ENCODE measurements at regions not wholly inside any gene's neighbourhood (a gene's known extent, or its start where the extent isn't known, plus 50 kb on each side); places are given as distances from the start of the nearest gene placed in this dataset.
A peak's percentile ranks its signal among the peaks of the same experiment; 100 is the strongest.

DNA sequence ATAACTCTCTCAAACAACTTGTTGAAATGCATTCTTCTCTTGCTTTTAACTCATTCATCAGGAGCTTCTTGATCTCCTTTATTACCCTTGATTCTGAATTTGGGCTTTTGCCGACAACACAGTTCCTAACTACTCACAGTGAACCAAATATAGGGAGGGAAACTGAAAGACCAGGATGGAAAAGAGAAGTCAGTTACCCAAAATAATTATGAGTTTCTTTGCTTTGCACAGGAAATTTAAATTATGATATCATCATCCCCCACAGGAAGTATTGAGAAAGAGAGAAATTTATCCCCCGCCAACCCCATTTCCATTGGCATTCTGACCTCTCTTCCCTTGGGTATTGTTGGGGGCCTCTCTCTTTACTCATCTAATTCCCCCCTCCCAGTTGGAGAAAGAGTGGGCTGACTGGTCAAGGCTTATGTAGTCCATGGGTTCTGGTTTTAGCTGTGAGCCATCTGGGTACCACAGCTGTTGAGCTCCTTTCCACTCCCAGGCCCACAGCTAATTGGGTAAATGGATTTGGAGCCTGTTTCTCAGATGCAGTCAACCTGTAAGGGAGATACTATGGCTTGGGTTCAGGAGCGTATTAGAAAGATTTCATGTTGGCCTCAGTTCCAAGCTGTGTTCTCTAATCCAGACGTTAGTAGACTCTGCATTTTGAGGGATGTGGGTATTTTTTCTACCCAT lies 109.0 kb downstream of the FZD1 start:
- 57% methylated on average over 4 of the region's 4 CpGs for WGBS, 2 donors
- H3K27me3 ChIP-seq, result no peaks in the 10 kb centered on the region
- intact Hi-C loops (cut with DNase I), result no loop called here
- no peaks in the 10 kb centered on the region for H3K36me3 ChIP-seq
- no peak for TF ChIP-seq POLR2A (IDR thresholded peaks at IDR 0.05)
- TF ChIP-seq EP300 (IDR thresholded peaks at IDR 0.05), result no peak
- DNase-seq, result no peak
- no peaks in the 10 kb centered on the region for H3K9me3 ChIP-seq
- no peak overlapping the region for H3K4me3 ChIP-seq
- H3K27ac ChIP-seq, result no peak overlapping the region
- H3K4me1 ChIP-seq, result no peaks in the 10 kb centered on the region

DNA sequence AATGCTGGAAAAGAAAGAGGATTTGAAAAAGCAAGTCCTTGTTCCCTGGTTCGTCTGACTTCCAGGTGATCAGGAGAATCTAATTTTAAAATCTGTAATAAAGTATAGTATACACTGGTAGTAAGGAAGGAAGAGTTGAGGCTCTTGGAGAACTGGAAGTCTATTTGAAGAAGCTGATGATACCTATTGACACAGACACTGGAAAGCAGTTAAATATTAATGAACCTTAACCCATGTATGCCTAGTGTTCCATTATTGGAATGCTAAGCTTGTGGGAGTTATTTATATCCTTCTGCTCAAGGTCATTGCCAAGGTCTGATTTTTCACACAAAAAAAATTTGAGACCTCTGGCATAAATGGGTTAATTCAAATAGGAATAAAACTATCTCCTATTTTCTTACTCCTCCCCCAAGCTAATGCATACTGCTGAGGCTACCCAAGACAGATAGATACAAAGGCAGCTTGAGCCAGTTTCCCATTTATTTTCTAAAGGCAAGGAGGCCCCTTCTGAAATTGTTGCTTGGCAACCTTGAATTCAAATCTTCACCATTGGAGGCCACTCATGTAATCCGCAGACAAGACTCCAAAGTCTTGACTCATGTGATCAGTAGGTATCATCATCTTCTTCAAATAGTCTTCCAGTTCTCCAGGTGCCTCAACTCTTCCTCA lies 110.2 kb downstream of the FZD1 start:
- no peaks in the 10 kb centered on the region for H3K9me3 ChIP-seq
- DNase-seq, result no peak
- no peaks in the 10 kb centered on the region for H3K27me3 ChIP-seq
- intact Hi-C loops (cut with DNase I), result no loop called here
- H3K4me1 ChIP-seq, result no peaks in the 10 kb centered on the region
- H3K27ac ChIP-seq, result no peak overlapping the region
- WGBS, 2 donors, result 79 to 84% methylated on average over 2 of the region's 2 CpGs
- H3K36me3 ChIP-seq, result no peaks in the 10 kb centered on the region
- TF ChIP-seq POLR2AphosphoS5 (IDR thresholded peaks at IDR 0.05), result no peak
- H3K4me3 ChIP-seq, result no peak overlapping the region

DNA sequence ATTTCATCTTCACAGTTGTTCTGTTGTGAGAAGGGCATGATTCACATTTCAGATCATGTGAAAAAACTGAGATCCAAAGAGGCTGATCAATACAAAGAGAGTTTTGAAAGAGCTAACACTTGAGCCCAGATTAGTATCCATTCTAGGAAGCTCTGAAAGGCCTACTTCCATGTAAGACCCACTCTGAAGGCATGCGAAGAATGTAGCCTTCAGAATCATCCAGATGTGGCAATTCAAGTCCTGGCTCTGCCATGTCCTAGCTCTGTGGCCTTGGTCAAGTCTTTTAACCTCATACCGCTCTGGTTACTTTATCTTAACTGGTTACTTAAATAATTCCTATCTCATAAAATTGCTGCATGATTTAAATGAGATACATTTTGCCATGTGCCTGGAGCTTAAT lies 111.1 kb downstream of the FZD1 start:
- TF ChIP-seq EP300 (IDR thresholded peaks at IDR 0.05), result no peak
- no peak for TF ChIP-seq POLR2AphosphoS5 (IDR thresholded peaks at IDR 0.05)
- no peak for TF ChIP-seq POLR2A (IDR thresholded peaks at IDR 0.05)
- TF ChIP-seq, protein P1, sequence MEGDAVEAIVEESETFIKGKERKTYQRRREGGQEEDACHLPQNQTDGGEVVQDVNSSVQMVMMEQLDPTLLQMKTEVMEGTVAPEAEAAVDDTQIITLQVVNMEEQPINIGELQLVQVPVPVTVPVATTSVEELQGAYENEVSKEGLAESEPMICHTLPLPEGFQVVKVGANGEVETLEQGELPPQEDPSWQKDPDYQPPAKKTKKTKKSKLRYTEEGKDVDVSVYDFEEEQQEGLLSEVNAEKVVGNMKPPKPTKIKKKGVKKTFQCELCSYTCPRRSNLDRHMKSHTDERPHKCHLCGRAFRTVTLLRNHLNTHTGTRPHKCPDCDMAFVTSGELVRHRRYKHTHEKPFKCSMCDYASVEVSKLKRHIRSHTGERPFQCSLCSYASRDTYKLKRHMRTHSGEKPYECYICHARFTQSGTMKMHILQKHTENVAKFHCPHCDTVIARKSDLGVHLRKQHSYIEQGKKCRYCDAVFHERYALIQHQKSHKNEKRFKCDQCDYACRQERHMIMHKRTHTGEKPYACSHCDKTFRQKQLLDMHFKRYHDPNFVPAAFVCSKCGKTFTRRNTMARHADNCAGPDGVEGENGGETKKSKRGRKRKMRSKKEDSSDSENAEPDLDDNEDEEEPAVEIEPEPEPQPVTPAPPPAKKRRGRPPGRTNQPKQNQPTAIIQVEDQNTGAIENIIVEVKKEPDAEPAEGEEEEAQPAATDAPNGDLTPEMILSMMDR (IDR thresholded peaks at IDR 0.05), result no peak
- intact Hi-C loops (cut with DNase I), result no loop called here
- WGBS, 2 donors, result 87 to 92% methylated on average over 2 of the region's 2 CpGs
- Histone ChIP-seq H3K9me3 (no peaks in the 10 kb centered on the region), H3K36me3 (no peaks in the 10 kb centered on the region), H3K4me3 (no peak overlapping the region), H3K27me3 (no peaks in the 10 kb centered on the region), H3K4me1 (no peaks in the 10 kb centered on the region), H3K27ac (no peak overlapping the region)
- DNase-seq, result no peak

DNA sequence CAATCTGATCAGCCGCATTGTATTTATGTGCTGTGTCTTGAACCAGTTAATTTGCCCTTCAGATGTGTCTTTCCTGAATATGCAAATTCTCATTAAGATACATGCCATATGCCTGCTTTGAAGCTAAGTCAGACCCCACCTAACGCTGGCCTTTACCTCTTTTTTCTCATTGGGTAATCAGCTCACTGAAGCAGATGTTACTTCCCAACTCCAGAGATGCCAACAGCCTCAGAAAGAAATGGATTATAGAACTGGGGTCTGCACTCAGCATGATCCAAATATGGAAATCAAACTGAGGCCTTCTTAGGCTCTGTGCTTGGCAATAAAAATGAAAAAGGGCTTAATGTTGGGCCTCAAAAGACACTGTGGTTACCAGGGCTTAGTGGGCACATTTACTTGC lies 113.9 kb downstream of the FZD1 start:
- H3K4me1 ChIP-seq, result no peaks in the 10 kb centered on the region
- no peaks in the 10 kb centered on the region for H3K9me3 ChIP-seq
- 84 to 92% methylated on average over 2 of the region's 2 CpGs for WGBS, 2 donors
- intact Hi-C loops (cut with DNase I), result no loop called here
- TF ChIP-seq POLR2A (IDR thresholded peaks at IDR 0.05) (no peak), POLR2AphosphoS5 (IDR thresholded peaks at IDR 0.05) (no peak), EP300 (IDR thresholded peaks at IDR 0.05) (no peak)
- TF ChIP-seq, protein P1 (IDR thresholded peaks at IDR 0.05), result no peak
- H3K36me3 ChIP-seq, result no peaks in the 10 kb centered on the region
- DNase-seq, result no peak
- no peaks in the 10 kb centered on the region for H3K27me3 ChIP-seq
- H3K27ac ChIP-seq, result no peak overlapping the region
- no peak overlapping the region for H3K4me3 ChIP-seq

DNA sequence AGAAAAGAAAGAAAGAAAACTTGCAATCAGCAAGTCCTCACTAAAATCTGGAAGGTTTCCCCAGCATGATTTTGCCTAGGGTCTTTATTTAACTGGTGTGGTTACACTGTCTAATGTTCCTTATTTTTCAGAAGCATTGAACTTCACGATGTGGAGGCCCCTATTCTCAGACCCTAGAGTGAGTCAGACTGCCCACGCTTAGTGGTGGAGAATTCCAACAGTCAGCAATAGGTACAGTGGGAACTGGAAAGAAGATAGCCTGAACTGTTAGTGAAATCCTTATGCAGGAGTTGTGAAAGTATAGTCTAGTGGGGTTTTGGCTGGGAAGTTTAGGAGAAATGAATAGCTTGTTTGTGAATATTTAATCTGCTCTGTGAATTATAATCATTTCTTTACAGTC lies 115.0 kb downstream of the FZD1 start:
- TF ChIP-seq EP300 (IDR thresholded peaks at IDR 0.05), result no peak
- no peak for TF ChIP-seq POLR2AphosphoS5 (IDR thresholded peaks at IDR 0.05)
- TF ChIP-seq POLR2A (IDR thresholded peaks at IDR 0.05), result no peak
- Histone ChIP-seq H3K4me3 (no peak overlapping the region), H3K4me1 (no peaks in the 10 kb centered on the region), H3K36me3 (no peaks in the 10 kb centered on the region), H3K27me3 (no peaks in the 10 kb centered on the region), H3K27ac (peak overlapping the region in 1 of 4 donors; percentile 21), H3K9me3 (no peaks in the 10 kb centered on the region)
- no peak for DNase-seq
- intact Hi-C loops (cut with DNase I), result no loop called here
- WGBS, 2 donors, result 67 to 75% methylated on average over 2 of the region's 2 CpGs

DNA sequence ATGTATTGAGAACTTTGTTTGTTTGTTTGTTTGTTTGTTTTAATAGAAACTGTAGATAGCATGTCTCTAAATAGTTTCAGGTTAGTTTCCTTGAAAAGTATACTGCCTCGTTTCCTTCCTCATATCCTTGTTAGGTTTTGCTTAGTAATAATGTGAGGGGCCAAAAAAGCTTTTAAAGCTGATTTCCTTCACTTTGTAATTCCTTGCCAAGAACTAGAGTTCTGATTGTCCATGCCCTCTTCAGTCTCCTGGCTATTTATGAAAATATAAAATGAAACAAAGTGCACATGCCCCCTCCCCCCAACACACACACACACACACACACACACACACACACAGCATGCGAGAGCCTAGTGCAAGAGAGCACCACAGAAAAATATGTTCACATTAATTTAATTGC lies 115.8 kb downstream of the FZD1 start:
- no peaks in the 10 kb centered on the region for H3K9me3 ChIP-seq
- WGBS, 2 donors, result 53% methylated on average over 2 of the region's 2 CpGs
- no peaks in the 10 kb centered on the region for H3K4me1 ChIP-seq
- H3K27me3 ChIP-seq, result no peaks in the 10 kb centered on the region
- no peak overlapping the region for H3K4me3 ChIP-seq
- peak overlapping the region in 1 of 4 donors; percentile 21 for H3K27ac ChIP-seq
- H3K36me3 ChIP-seq, result no peaks in the 10 kb centered on the region
- intact Hi-C loops (cut with DNase I), result no loop called here
- no peak for DNase-seq
- TF ChIP-seq, protein P1 (IDR thresholded peaks at IDR 0.05), result no peak
- TF ChIP-seq POLR2AphosphoS5 (IDR thresholded peaks at IDR 0.05), result no peak
- no peak for TF ChIP-seq POLR2A (IDR thresholded peaks at IDR 0.05)
- TF ChIP-seq EP300 (IDR thresholded peaks at IDR 0.05), result no peak
